GM19372 (cell line): ENCODE measurements at regions not wholly inside any gene's neighbourhood (a gene's known extent, or its start where the extent isn't known, plus 50 kb on each side); places are given as distances from the start of the nearest gene placed in this dataset.
"Not testable (repeated sequence)": the region's sequence is repeated elsewhere in the genome, so short reads cannot be mapped to it uniquely, and the experiment has no call there.

Experiments
- ATAC-seq: cut with Tn5 transposase; IDR thresholded peaks from one replicate; pipeline ENCODE4 v1.9.1; 2021; ENCODE audit warnings: mild to moderate bottlenecking, low read depth, moderate library complexity; ENCODE audit not compliant: unreplicated experiment

DNA sequence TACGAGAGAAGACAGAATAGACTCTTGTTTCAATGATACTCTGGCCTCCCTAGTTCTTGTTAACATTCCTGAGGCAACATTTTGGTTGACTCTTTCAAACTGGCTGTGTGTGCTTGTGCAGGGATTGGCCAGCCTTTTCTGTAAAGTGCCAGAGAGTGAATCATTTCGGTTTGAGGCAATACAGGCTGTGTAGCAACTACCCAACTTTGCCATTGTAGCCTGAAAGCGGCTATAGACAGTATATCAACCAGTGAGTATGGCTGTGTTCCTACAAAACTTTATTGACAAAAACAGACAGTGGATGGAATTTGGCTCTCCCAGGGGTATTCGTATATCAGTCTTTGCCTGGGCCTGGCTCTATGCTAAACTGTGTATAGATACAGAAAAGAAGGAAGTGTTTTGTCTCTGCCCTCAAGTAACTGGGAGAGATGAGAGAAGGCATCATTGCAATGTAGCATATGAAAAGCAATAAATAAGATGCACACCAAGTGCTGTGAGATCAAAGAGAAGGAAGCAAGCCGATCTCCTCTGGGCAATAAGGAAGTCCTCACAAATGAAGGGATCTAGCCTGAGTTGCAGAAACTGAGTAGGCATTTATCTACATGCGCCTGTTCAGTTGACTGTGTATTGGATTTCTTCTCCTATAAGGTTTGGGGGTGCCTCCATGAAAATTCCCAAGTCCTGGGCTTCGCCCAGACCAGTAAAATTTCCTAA lies 568.0 kb upstream of the KLF4 start:
- ATAC-seq = no peak

GRCh38 chr9:108056805-108057386 lies 567.3 kb upstream of the KLF4 start:
- no peak for ATAC-seq

GRCh38 chr9:108056084-108056804 lies 566.7 kb upstream of the KLF4 start:
- no peak for ATAC-seq

DNA sequence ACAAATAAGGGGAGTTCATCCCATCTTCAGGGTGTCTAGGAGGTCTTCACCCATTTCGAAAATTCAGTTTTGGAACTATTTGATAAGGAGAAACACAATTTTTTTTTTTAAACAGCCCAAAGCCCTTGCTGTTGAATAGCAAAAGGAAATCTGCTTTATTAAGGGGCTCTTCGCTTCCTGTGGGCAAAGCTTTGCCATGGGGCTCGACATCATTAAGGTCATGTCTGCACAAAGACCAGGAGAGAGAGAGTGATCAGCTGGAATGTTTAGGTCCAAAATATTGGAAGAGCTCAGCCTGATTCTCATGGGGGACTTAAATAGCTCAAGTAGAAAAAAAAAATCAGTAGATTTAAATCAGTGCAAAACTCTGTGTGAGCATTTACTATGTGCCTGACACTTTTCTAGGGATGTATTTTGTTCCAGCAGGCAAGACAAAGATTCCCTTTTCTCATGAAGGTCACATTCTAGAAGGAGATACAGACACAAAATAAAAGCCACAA lies 564.6 kb upstream of the KLF4 start:
- ATAC-seq = no peak

- no peak for ATAC-seq
Measured at GRCh38 chr9:108053555-108054061, 564.0 kb upstream of the KLF4 start.

DNA sequence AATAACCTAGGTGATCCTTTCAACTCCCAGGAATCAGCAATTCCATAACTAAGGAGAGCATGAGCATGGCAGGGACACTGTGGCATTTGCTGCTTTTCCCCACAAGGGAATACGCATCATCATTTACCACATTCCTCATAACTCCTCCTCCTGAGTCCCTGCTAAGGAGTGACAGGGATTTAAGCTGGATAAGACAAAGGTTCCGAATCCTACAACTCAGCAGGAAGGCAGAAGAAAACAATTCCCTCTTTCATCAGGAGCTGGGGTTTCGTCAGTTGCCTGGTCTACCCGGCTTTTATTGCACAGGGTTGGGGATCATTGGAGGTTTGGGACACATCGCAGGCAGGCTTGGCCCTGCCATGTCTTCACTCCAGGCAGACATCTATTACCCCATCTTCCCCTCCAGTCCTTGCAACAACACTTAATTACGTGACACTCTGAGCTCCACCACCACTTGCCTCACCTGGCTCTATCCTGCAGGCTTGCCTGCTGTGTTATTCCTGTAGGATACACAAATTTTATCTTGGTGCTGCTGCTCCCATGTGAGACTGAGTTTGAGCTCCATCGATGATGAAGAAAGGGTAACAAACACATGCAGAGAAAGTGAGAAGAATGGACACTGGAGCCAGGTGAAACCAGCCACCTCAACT lies 563.0 kb upstream of the KLF4 start:
- no peak for ATAC-seq

- ATAC-seq = no peak
Measured at GRCh38 chr9:108050894-108051293, 561.3 kb upstream of the KLF4 start.

DNA sequence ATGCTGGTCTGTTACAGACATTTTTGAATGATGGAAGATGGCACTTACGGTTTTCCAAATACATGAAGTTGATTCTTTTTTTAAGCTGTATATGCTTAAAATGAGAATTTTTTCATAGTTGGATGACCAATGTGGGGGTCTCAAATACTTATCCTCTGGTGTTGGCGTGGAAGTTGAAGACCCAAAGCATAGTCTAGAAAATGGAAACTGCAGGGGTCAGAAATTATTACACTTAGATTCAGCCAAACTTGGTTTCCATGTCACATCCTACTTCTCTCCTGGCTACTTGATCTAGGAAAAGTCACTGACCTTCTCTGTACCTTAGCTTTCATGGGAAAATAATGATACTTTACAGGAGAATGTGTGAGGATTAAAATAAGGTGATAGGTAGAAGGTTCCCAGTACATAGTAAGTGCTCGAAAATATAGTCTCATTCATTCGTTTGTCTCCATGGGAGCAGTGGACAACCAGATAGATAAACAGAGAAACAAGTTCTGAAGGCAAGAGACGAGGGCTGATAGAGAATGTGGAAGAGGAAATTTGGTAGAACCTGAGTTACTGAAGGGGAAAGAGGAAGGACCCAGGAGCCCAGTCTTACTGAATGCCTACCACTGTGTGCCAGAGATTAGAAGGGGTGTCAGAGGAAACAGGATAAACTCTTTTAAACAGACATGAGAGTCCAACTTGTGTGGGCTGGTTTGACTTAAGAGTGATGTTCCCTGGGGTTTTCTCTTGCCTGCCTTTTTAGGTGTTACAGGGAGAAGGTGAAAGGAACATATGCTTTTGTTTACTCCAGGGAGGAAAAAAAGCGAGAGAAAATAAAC lies 560.3 kb upstream of the KLF4 start:
- ATAC-seq = no peak

GRCh38 chr9:108049026-108049607 lies 559.5 kb upstream of the KLF4 start:
- ATAC-seq = no peak

GRCh38 chr9:108048406-108049025 lies 558.9 kb upstream of the KLF4 start:
- ATAC-seq = no peak

- ATAC-seq = not testable (repeated sequence)
Measured at GRCh38 chr9:108047777-108048176, 558.2 kb upstream of the KLF4 start.

GRCh38 chr9:108047264-108047663 lies 557.7 kb upstream of the KLF4 start:
- no peak for ATAC-seq

DNA sequence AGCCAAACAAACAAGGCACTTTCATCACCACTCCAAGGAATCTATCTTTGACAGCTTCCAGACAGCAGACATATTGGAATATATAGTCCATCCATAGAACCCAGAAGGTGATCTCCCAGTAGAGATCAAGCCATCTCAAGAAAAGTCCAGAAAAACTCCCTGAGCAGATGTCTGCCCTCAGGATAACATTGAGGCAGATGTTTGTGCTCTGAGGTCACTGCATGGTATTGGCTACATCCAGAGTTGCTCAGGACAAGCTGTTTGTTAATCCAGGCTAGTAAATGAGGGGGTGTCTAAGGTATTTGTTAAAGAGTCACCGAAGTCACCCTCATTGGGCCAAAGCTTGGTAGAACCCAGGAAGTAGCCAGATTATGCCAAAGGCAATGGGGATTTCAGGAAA lies 556.3 kb upstream of the KLF4 start:
- no peak for ATAC-seq

- ATAC-seq = no peak
Measured at GRCh38 chr9:108043585-108043984, 554.0 kb upstream of the KLF4 start.

GRCh38 chr9:108041551-108041950 lies 552.0 kb upstream of the KLF4 start:
- no peak for ATAC-seq

- no peak for ATAC-seq
Measured at GRCh38 chr9:108040783-108041182, 551.2 kb upstream of the KLF4 start.

- no peak for ATAC-seq
Measured at GRCh38 chr9:108039493-108039892, 549.9 kb upstream of the KLF4 start.

DNA sequence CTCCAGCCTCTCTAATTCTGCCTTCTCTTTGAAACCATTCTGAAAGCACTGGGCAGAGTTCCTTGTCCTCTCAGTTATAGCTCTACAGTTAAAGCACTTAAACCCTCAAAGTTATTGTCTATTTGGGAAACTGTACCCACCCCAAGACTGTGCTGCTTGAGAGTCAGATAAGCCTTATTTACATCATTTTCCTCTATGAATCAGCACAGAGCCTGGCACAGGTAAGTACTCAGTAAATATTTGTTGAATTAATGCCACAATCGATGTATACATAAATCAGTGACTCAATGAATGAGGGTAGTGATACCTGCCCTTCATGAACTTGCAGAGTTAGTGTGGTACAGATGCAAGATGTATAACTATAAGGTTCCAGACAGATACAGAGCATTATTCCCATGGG lies 549.4 kb upstream of the KLF4 start:
- no peak for ATAC-seq

DNA sequence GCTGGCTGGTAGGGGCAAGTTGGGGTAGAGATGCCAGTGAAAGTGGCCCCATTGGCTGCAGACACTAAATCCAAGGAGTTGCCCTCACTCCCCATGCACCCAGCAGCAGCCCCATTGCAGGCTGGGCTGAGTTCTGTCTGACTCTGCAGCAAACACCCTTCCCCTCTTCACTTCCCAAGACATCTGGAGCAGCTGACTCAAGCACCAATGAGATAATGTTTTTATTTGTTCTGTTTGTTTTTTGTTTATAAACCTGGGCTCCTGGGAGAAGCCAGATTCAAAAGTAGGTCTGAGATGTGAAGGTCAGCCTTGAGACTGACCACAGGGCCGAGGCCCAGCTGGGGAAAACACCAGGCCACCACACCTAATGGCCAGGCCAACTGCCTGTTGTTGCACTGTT lies 545.9 kb upstream of the KLF4 start:
- no peak for ATAC-seq
